Heart right ventricle (tissue), 16 donors: ENCODE measurements at regions not wholly inside any gene's neighbourhood (a gene's known extent, or its start where the extent isn't known, plus 50 kb on each side); places are given as distances from the start of the nearest gene placed in this dataset.

Source experiments
- ATAC-seq, 8 donors: fragments of 200-7000 bp; cut with Tn5 transposase; one replicate each; pipeline ENCODE4 v1.9.1; 2020; ENCODE audit warnings: mild to moderate bottlenecking in 8 of 8, moderate library complexity in 8 of 8, moderate number of reproducible peaks in 1 of 8
- DNase-seq, 2 donors: peaks; one replicate each; pipeline ENCODE4 v3.0.0-alpha.2; 2020
- H3K27ac ChIP-seq, 10 donors: fragments of 200-600 bp; sonication (generic) in 2 of 10; one replicate each; pipeline versions ENCODE4 v1.5.0 to v1.8.0; 2020 to 2022; ENCODE audit warnings: mild to moderate bottlenecking in 3 of 10
- H3K27me3 ChIP-seq, 7 donors: fragments of 200-600 bp; one replicate each; pipeline ENCODE4 v1.8.0; 2021 to 2022; ENCODE audit warnings: mild to moderate bottlenecking in 2 of 7
- H3K36me3 ChIP-seq, 9 donors: fragments of 200-600 bp; sonication (generic) in 1 of 9; one replicate each; pipeline versions ENCODE4 v1.5.0 to v1.8.0; 2020 to 2022; ENCODE audit warnings: mild to moderate bottlenecking in 2 of 9
- H3K4me1 ChIP-seq, 9 donors: fragments of 200-600 bp; sonication (generic) in 1 of 9; one replicate each; pipeline versions ENCODE4 v1.5.0 to v1.8.0; 2020 to 2022; ENCODE audit warnings: mild to moderate bottlenecking in 4 of 9
- H3K4me3 ChIP-seq, 10 donors: fragments of 200-600 bp; sonication (generic) in 2 of 10; one replicate each; pipeline versions ENCODE4 v1.5.0 to v1.8.0; 2020 to 2022; ENCODE audit warnings: mild to moderate bottlenecking in 7 of 10, moderate library complexity in 2 of 10
- H3K9me3 ChIP-seq, 11 donors: fragments of 200-600 bp in 10 of 11; sonication (generic) in 2 of 11; one replicate each; pipeline versions ENCODE4 v1.5.0 to v1.8.0; 2013 to 2022; ENCODE audit warnings: mild to moderate bottlenecking in 2 of 11, control low read depth in 1 of 11, moderate library complexity in 1 of 11
- WGBS, 2 donors: extraction: QIAGEN DNeasy Blood & Tissue Kit; methylation state at CpG; one replicate each; pipeline ENCODE4 v1.1.7; 2013; ENCODE audit warnings: inconsistent platforms in 1 of 2; 5-methylcytosine and 5-hydroxymethylcytosine counted together
- intact Hi-C, 10 donors: fragments of 100-400 bp; cut with DNase I; formaldehyde crosslinking; loops; one replicate each; pipeline versions ENCODE4 v1.11.1 to v1.14.2; 2022
- TF ChIP-seq, protein P1 (sequence below), 9 donors: fragments of 200-600 bp; sonication (generic) in 2 of 9; IDR thresholded peaks; one replicate each; pipeline versions ENCODE4 v1.5.0 to v1.8.0; 2021 to 2022; ENCODE audit warnings: antibody characterized with exemption in 9 of 9, mild to moderate bottlenecking in 5 of 9, moderate library complexity in 1 of 9
- donor health status: Arrhythmogenic right ventricular cardiomyopathy.
- donor health status: ischemic (EF 13 %, LVEDD 7.1; RV severe dilation, severe dysfunction).
- donor health status: healthy with polysubstance abuse.
- donor health status: DM: no; HTN: yes; CAD: no.
- donor health status: DM: no; HTN: no; CAD: no.
- donor health status: ischemic (EF 25% LVEDD 6.9; RV normal size, moderate dysfunction).
- donor health status: ischemic (EF 25% LVEDD 5.7; RV mildly dilated, moderate dysfunction).
- donor health status: healthy.
- donor health status: DM: yes; HTN: yes; CAD: no.
- donor health status: Ischemic cardiomyopathy.
- donor health status: ischemic (EF 35%, LVEDD 5.7; RV mildly dilated, moderate dysfunction).
- donor health status: nonischemic (EF 11% LVEDD 7.7; RV severe dilation, severe dysfunction).
- donor health status: DM: yes; HTN: yes; CAD: no.
- donor health status: PGD.
- donor health status: ischemic (EF 29% LVEDD 5.4; RV normal size, mild dysfunction).
- donor health status: nonischemic (EF 23%, LVEDD 6.1; RV moderate dilation, normal function).

DNA sequence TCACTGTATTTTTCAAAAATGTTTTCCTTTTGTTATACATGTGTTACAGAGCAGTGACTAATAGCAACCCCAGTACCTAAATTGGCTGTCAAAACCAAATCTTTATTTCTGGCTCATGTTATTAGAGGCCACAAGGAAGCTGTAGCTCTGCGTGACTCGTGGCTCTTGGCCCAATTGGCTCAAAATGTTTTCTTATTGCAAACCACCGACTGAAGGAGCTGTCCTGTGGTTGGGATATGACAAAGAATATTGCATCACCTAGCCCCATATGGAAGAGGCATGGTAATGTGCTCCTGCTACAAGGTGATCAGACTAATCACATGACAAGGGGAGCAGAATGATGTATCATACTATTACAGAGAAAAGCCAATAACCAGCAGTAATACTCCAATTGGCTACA is 1058.5 kb downstream of the CBLN2 start:
- TF ChIP-seq, protein P1, sequence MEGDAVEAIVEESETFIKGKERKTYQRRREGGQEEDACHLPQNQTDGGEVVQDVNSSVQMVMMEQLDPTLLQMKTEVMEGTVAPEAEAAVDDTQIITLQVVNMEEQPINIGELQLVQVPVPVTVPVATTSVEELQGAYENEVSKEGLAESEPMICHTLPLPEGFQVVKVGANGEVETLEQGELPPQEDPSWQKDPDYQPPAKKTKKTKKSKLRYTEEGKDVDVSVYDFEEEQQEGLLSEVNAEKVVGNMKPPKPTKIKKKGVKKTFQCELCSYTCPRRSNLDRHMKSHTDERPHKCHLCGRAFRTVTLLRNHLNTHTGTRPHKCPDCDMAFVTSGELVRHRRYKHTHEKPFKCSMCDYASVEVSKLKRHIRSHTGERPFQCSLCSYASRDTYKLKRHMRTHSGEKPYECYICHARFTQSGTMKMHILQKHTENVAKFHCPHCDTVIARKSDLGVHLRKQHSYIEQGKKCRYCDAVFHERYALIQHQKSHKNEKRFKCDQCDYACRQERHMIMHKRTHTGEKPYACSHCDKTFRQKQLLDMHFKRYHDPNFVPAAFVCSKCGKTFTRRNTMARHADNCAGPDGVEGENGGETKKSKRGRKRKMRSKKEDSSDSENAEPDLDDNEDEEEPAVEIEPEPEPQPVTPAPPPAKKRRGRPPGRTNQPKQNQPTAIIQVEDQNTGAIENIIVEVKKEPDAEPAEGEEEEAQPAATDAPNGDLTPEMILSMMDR (IDR thresholded peaks at IDR 0.05) = no peak
- Histone ChIP-seq H3K27ac (no peak overlapping the region), H3K4me1 (no peaks in the 10 kb centered on the region), H3K9me3 (peaks cover 0 to 31% (median 2%) of the 10 kb centered on the region in 11 donors), H3K27me3 (no peaks in the 10 kb centered on the region), H3K4me3 (no peak overlapping the region), H3K36me3 (no peaks in the 10 kb centered on the region)
- DNase-seq (no peak), ATAC-seq (no peak)
- WGBS, 2 donors = 46 to 64% methylated on average over 3 of the region's 3 CpGs
- intact Hi-C loops = no loop called here

DNA sequence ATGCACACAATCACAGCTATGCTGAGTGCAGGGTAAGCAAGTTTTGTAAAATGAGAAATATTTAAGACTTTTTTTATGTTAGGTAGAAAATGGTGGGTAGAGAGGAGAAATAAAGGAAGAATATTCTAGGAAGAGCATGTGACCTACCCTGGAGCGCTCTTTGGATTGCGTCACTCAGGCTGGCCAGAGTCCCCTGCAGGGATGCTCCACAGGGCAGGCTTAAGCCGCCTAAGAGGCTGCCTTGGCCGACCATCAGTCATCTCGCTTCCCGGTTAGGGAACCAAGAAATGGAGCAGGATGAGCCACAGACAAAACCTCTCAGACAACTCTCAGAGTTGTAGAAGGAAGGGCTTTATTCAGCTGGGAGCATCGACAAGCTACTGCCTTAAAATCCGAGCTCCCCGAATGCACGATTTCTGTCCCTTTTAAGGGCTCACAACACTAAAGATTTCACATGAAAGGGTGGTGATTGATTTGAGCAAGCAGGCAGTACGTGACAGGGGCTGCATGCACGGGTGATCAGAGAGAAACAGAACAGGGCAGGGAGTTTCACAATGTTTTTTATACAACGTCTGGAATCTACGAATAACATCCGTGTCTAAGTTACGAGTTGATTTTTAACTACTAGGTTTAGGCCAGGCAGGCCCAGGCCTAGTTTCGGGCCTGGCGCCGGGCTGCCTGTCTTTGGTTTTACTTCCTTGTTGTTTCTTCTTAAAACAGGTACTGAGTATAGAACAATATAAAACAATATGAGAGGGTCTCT is 1072.0 kb downstream of the CBLN2 start:
- TF ChIP-seq, protein P1 (IDR thresholded peaks at IDR 0.05) = no peak
- WGBS, 2 donors = 83 to 86% methylated on average over 19 of the region's 19 CpGs
- Histone ChIP-seq H3K27ac (no peak overlapping the region), H3K4me3 (no peak overlapping the region), H3K36me3 (no peaks in the 10 kb centered on the region), H3K4me1 (no peaks in the 10 kb centered on the region), H3K9me3 (peaks cover 0 to 9% (median 0%) of the 10 kb centered on the region in 11 donors), H3K27me3 (no peaks in the 10 kb centered on the region)
- ATAC-seq = no peak
- no peak for DNase-seq
- intact Hi-C loops = loop anchor here in 1 of 10 donors (10.0 kb wide), 1 partner anchor 63 kb away; no protein-coding TSS in a partner anchor

- H3K36me3 ChIP-seq = no peaks in the 10 kb centered on the region
- H3K9me3 ChIP-seq = no peaks in the 10 kb centered on the region
- DNase-seq (no peak), ATAC-seq (no peak)
- no peak overlapping the region for H3K27ac ChIP-seq
- no peak overlapping the region for H3K4me3 ChIP-seq
- no peaks in the 10 kb centered on the region for H3K4me1 ChIP-seq
- intact Hi-C loops = no loop called here
- 57 to 67% methylated on average over 3 of the region's 3 CpGs for WGBS, 2 donors
- TF ChIP-seq, protein P1 (IDR thresholded peaks at IDR 0.05) = no peak
- no peaks in the 10 kb centered on the region for H3K27me3 ChIP-seq
These were observed 1087.9 kb downstream of the CBLN2 start for GRCh38 chr18:71456206-71456605.

GRCh38 chr18:71450257-71450656 is 1093.9 kb downstream of the CBLN2 start:
- Histone ChIP-seq H3K27me3 (no peaks in the 10 kb centered on the region), H3K4me1 (no peaks in the 10 kb centered on the region), H3K36me3 (no peaks in the 10 kb centered on the region), H3K9me3 (peaks cover 0 to 14% (median 0%) of the 10 kb centered on the region in 11 donors), H3K27ac (no peak overlapping the region), H3K4me3 (no peak overlapping the region)
- TF ChIP-seq, protein P1 (IDR thresholded peaks at IDR 0.05) = no peak
- no peak for DNase-seq
- intact Hi-C loops = no loop called here
- ATAC-seq = no peak
- WGBS, 2 donors = 77 to 88% methylated on average over 3 of the region's 3 CpGs
